ENCODE measurements at regions not wholly inside any gene's neighbourhood (a gene's known extent, or its start where the extent isn't known, plus 50 kb on each side); places are given as distances from the start of the nearest gene placed in this dataset.

DNA sequence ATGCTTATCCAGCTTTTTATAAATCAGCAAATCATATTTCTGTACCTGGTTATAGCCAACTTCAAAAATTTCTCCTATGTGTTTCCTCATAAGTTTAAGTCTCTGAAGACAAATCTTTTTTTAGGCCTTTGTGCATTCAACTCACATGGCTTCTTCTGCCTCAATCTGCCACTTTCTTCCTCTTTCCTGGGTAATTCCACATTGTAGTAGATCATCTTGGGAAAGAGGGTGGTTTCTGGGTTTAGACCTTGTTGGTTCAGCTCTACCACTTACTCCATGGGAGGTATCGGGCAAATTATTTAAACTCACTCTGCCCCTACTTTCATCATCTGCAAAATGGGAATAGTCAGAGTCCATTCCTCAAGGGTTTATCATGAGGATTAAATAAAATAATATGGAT is 707.0 kb upstream of the ZEB2 start:
- Histone ChIP-seq H3K4me1 (no peaks in the 10 kb centered on the region), H3K9me3 (no peaks in the 10 kb centered on the region), H3K4me3 (no peak overlapping the region), H3K27ac (no peak overlapping the region), H3K27me3 (no peaks in the 10 kb centered on the region), H3K36me3 (no peaks in the 10 kb centered on the region)
- DNase-seq (ENCODE audit: low spot score in 2 of 2) = no peak
- WGBS = 100% methylated on average over 1 of the region's 1 CpG
- TF ChIP-seq POLR2AphosphoS5 (IDR thresholded peaks at IDR 0.05) = no peak
- no peak for TF ChIP-seq POLR2A (IDR thresholded peaks at IDR 0.05)

DNA sequence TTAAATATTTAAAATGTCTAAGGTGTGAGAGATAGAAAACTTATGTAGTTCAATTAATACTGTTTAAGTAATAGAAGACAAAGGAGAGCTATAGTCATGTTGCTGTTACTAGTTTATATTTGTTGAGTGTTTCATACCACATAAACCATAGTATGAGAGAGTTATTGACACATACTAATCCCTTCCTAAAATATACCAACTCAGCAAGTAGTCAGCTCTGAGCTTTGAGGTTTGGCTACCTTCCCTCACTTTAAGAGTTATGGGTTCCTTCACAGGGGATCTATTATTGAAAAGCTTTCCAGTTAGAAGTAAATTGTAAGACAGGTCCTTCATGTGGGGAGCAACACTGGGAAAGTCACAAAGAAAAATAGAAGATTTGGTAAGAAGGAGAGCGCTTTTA is 701.6 kb upstream of the ZEB2 start:
- DNase-seq (ENCODE audit: low spot score in 2 of 2) = no peak
- Histone ChIP-seq H3K9me3 (no peaks in the 10 kb centered on the region), H3K36me3 (no peaks in the 10 kb centered on the region), H3K4me1 (no peaks in the 10 kb centered on the region), H3K27ac (no peak overlapping the region), H3K27me3 (no peaks in the 10 kb centered on the region), H3K4me3 (no peak overlapping the region)
- TF ChIP-seq EP300 (IDR thresholded peaks at IDR 0.05) (no peak), POLR2AphosphoS5 (IDR thresholded peaks at IDR 0.05) (no peak), POLR2A (IDR thresholded peaks at IDR 0.05) (no peak)
- TF ChIP-seq, protein P1, sequence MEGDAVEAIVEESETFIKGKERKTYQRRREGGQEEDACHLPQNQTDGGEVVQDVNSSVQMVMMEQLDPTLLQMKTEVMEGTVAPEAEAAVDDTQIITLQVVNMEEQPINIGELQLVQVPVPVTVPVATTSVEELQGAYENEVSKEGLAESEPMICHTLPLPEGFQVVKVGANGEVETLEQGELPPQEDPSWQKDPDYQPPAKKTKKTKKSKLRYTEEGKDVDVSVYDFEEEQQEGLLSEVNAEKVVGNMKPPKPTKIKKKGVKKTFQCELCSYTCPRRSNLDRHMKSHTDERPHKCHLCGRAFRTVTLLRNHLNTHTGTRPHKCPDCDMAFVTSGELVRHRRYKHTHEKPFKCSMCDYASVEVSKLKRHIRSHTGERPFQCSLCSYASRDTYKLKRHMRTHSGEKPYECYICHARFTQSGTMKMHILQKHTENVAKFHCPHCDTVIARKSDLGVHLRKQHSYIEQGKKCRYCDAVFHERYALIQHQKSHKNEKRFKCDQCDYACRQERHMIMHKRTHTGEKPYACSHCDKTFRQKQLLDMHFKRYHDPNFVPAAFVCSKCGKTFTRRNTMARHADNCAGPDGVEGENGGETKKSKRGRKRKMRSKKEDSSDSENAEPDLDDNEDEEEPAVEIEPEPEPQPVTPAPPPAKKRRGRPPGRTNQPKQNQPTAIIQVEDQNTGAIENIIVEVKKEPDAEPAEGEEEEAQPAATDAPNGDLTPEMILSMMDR (IDR thresholded peaks at IDR 0.05) = no peak
- WGBS = 67% methylated on average over 1 of the region's 1 CpG

DNA sequence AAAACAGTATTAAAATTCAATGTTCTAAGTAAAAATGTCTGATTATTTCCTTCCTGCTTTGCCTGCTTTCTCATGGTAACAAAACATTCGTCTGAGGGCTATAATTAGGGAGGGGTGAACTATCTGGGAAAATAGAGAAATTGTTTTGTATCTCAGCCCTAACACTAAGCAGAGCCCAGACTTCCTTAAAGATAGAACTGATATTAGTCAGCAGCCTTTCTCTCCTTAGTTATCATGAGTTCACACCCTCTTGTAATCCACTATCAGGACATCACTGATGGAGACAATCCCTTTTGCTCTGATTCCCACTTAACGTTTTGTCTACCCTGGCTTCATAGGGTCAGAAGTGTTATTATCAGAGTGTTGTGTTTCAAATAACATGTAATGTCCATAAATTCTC is 701.1 kb upstream of the ZEB2 start:
- TF ChIP-seq POLR2A (IDR thresholded peaks at IDR 0.05) (no peak), POLR2AphosphoS5 (IDR thresholded peaks at IDR 0.05) (no peak), EP300 (IDR thresholded peaks at IDR 0.05) (no peak)
- TF ChIP-seq, protein P1 (IDR thresholded peaks at IDR 0.05) = no peak
- WGBS = 20% methylated on average over 2 of the region's 2 CpGs
- H3K4me1 ChIP-seq = no peaks in the 10 kb centered on the region
- H3K27ac ChIP-seq = no peak overlapping the region
- no peak overlapping the region for H3K4me3 ChIP-seq
- H3K27me3 ChIP-seq = no peaks in the 10 kb centered on the region
- H3K9me3 ChIP-seq = no peaks in the 10 kb centered on the region
- H3K36me3 ChIP-seq = no peaks in the 10 kb centered on the region
- DNase-seq (ENCODE audit: low spot score in 2 of 2) = no peak

DNA sequence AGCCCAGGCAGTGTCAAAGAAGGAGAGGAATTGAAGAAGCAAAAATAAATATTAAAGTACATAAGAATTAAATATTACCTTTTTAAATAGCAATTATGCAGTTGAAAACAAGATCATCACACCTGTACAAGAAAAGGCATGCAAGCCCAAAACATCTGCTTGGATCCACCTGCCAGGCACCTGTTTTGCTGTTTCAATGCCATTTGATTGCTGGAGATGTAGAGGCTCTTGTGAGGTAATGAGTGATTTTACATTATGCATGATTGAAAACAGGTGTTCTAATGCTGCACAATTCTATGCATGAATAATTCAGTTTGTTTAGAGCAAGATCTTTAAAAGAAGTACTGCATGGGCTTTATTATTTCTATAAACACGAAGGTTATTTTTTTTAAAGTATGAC is 700.6 kb upstream of the ZEB2 start:
- Histone ChIP-seq H3K9me3 (no peaks in the 10 kb centered on the region), H3K27ac (no peak overlapping the region), H3K36me3 (no peaks in the 10 kb centered on the region), H3K4me1 (no peaks in the 10 kb centered on the region), H3K4me3 (no peak overlapping the region), H3K27me3 (no peaks in the 10 kb centered on the region)
- TF ChIP-seq POLR2AphosphoS5 (IDR thresholded peaks at IDR 0.05) (no peak), EP300 (IDR thresholded peaks at IDR 0.05) (no peak), POLR2A (IDR thresholded peaks at IDR 0.05) (no peak)
- TF ChIP-seq, protein P1 (IDR thresholded peaks at IDR 0.05) = no peak
- no peak for DNase-seq (ENCODE audit: low spot score in 2 of 2)
- 76% methylated on average over 1 of the region's 1 CpG for WGBS

DNA sequence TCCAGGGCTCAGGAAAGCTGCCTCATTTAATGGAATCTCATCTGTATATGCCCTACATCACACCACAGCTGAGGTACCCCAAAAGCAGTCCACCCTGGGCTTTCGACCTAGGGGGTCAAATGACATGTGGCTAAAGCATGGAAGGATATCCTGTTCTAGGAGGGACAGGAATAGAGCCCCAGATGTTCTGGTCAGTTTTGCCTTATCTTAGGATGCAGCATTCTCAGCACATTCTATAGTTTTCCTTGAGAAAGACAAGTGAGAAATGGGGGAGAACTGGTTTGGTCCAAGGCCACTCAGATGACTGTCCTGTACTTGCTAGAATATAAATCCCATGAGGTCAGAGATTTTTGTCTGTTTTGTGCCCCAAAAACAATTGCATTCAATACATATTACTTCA is 688.0 kb upstream of the ZEB2 start:
- DNase-seq (ENCODE audit: low spot score in 2 of 2) = no peak
- WGBS = 86% methylated on average over 1 of the region's 1 CpG
- no peak overlapping the region for H3K27ac ChIP-seq
- H3K9me3 ChIP-seq = no peaks in the 10 kb centered on the region
- H3K4me1 ChIP-seq = no peaks in the 10 kb centered on the region
- TF ChIP-seq, protein P1 (IDR thresholded peaks at IDR 0.05) = no peak
- TF ChIP-seq EP300 (IDR thresholded peaks at IDR 0.05) (no peak), POLR2A (IDR thresholded peaks at IDR 0.05) (no peak), POLR2AphosphoS5 (IDR thresholded peaks at IDR 0.05) (no peak)
- no peaks in the 10 kb centered on the region for H3K27me3 ChIP-seq
- no peaks in the 10 kb centered on the region for H3K36me3 ChIP-seq
- no peak overlapping the region for H3K4me3 ChIP-seq

All from suprapubic skin (tissue), 4 donors.